HK-2 (cell line): ENCODE measurements at regions not wholly inside any gene's neighbourhood (a gene's known extent, or its start where the extent isn't known, plus 50 kb on each side); places are given as distances from the start of the nearest gene placed in this dataset.

Experiments used
- DNase-seq: peaks from one replicate; pipeline ENCODE4 v3.0.0-alpha.2; 2018; ENCODE audit not compliant: unreplicated experiment

- DNase-seq: no peak
Measured at GRCh38 chr5:54717870-54718269, 200.3 kb downstream of the SNX18 start.

GRCh38 chr5:54717459-54717858 is 199.9 kb downstream of the SNX18 start:
- DNase-seq: no peak

GRCh38 chr5:54713923-54714581 is 196.5 kb downstream of the SNX18 start:
- DNase-seq: no peak

GRCh38 chr5:54709096-54709495 is 191.5 kb downstream of the SNX18 start:
- DNase-seq: no peak

- no peak for DNase-seq
Measured at GRCh38 chr5:54707841-54708240, 190.3 kb downstream of the SNX18 start.

- DNase-seq: no peak
Measured at GRCh38 chr5:54705994-54706653, 188.6 kb downstream of the SNX18 start.

- DNase-seq: no peak
Measured at GRCh38 chr5:54704825-54705224, 187.3 kb downstream of the SNX18 start.

GRCh38 chr5:54704333-54704732 is 186.8 kb downstream of the SNX18 start:
- no peak for DNase-seq

GRCh38 chr5:54703565-54704255 is 186.2 kb downstream of the SNX18 start:
- no peak for DNase-seq

GRCh38 chr5:54703133-54703532 is 185.6 kb downstream of the SNX18 start:
- no peak for DNase-seq

- no peak for DNase-seq
Measured at GRCh38 chr5:54702470-54702869, 184.9 kb downstream of the SNX18 start.

- no peak for DNase-seq
Measured at GRCh38 chr5:54700986-54701578, 183.5 kb downstream of the SNX18 start.

- DNase-seq: no peak
Measured at GRCh38 chr5:54696931-54697330, 179.4 kb downstream of the SNX18 start.

GRCh38 chr5:54696346-54696745 is 178.8 kb downstream of the SNX18 start:
- DNase-seq: no peak

GRCh38 chr5:54695198-54695966 is 177.8 kb downstream of the SNX18 start:
- DNase-seq: no peak

GRCh38 chr5:54693936-54694657 is 176.5 kb downstream of the SNX18 start:
- DNase-seq: no peak

- DNase-seq: no peak
Measured at GRCh38 chr5:54692631-54693030, 175.1 kb downstream of the SNX18 start.

- DNase-seq: no peak
Measured at GRCh38 chr5:54691656-54692055, 174.1 kb downstream of the SNX18 start.

GRCh38 chr5:54689411-54690251 is 172.1 kb downstream of the SNX18 start:
- DNase-seq: no peak

GRCh38 chr5:54680998-54681397 is 163.4 kb downstream of the SNX18 start:
- DNase-seq: no peak
